Caco-2 (cell line): ENCODE measurements at regions not wholly inside any gene's neighbourhood (a gene's known extent, or its start where the extent isn't known, plus 50 kb on each side); places are given as distances from the start of the nearest gene placed in this dataset.

Source experiments
- BruUV-seq: library from RNA; stranded (reverse); fragments of 400-500 nt; replicated peaks from 2 replicates; lab custom pipeline; 2021; lab: Mats Ljungman, UMichigan
- CTCF ChIA-PET: fragments of 300-600 bp; sonication (Branson Sonifier 250); formaldehyde crosslinking; loops from one replicate; lab custom pipeline; 2022; ENCODE audit warnings: antibody characterized with exemption; lab: Charles Lee
- POLR2A ChIA-PET: fragments of 300-600 bp; sonication (Branson Sonifier 250); formaldehyde crosslinking; loops from one replicate; lab custom pipeline; 2022; ENCODE audit warnings: antibody characterized with exemption; lab: Charles Lee
- DNase-seq, 2 experiments: peaks; one replicate each; pipeline versions ENCODE4 v3.0.0 to v3.0.0-alpha.2; 2020 to 2022
- H3K27me3 ChIP-seq: replicated peaks from 2 replicates; pipeline ENCODE4 v1.6.0; 2011; ENCODE audit warnings: low read length; ENCODE audit not compliant: control insufficient read depth, insufficient read depth
- H3K36me3 ChIP-seq: 2 replicates; pipeline ENCODE4 v1.5.1; 2011; ENCODE audit warnings: low read length; ENCODE audit not compliant: control insufficient read depth, insufficient read depth
- H3K4me1 ChIP-seq: fragments of 250-450 bp; sonication (Bioruptor Pico); 2 replicates; pipeline ENCODE4 v1.5.1; 2020; ENCODE audit warnings: mild to moderate bottlenecking
- H3K4me3 ChIP-seq: 2 replicates; pipeline ENCODE4 v1.5.1; 2011; ENCODE audit warnings: low read depth, mild to moderate bottlenecking, control low read depth, low read length
- H3K9me3 ChIP-seq: fragments of 250-450 bp; sonication (Bioruptor Pico); 2 replicates; pipeline ENCODE4 v1.5.1; 2020; ENCODE audit warnings: mild to moderate bottlenecking, moderate library complexity
- H3K27ac Mint-ChIP-seq: one replicate; pipeline ENCODE4 v1.8.0; 2022; ENCODE audit warnings: mixed read lengths; ENCODE audit not compliant: unreplicated experiment
- H3K27me3 Mint-ChIP-seq: one replicate; pipeline ENCODE4 v1.8.0; 2022; ENCODE audit warnings: mixed read lengths; ENCODE audit not compliant: insufficient read depth, unreplicated experiment
- H3K36me3 Mint-ChIP-seq: one replicate; pipeline ENCODE4 v1.8.0; 2022; ENCODE audit warnings: mild to moderate bottlenecking, mixed read lengths; ENCODE audit not compliant: insufficient read depth, unreplicated experiment
- H3K4me1 Mint-ChIP-seq: one replicate; pipeline ENCODE4 v1.8.0; 2022; ENCODE audit warnings: low read depth, mixed read lengths; ENCODE audit not compliant: unreplicated experiment
- H3K4me3 Mint-ChIP-seq: one replicate; pipeline ENCODE4 v1.8.0; 2022; ENCODE audit warnings: mild to moderate bottlenecking, moderate library complexity, mixed read lengths; ENCODE audit not compliant: unreplicated experiment
- H3K9me3 Mint-ChIP-seq: one replicate; pipeline ENCODE4 v1.8.0; 2022; ENCODE audit warnings: mixed read lengths; ENCODE audit not compliant: unreplicated experiment
- CTCF ChIP-seq, 2 experiments: fragments of 200-600 bp in 1 of 2; IDR thresholded peaks; 1 replicate in 1 of 2; 2 replicates in 1 of 2; pipeline versions ENCODE4 v1.5.1 to v1.8.0; 2011 to 2022; ENCODE audit warnings: antibody characterized with exemption in 1 of 2, control low read depth in 1 of 2, inconsistent platforms in 1 of 2, low read depth in 1 of 2, low read length in 1 of 2, mild to moderate bottlenecking in 1 of 2, moderate library complexity in 1 of 2; ENCODE audit not compliant: insufficient read depth in 1 of 2, severe bottlenecking in 1 of 2, unreplicated experiment in 1 of 2
- intact Hi-C: fragments of 100-400 bp; cut with micrococcal nuclease; formaldehyde crosslinking; loops from one replicate; pipeline ENCODE4 v1.10.0; 2022; ENCODE audit not compliant: unreplicated experiment

GRCh38 chr7:116355424-116355765, 144.1 kb upstream of the CAV2 start:
- Mint-ChIP-seq H3K9me3 (no peaks in the 10 kb centered on the region), H3K27ac (peak overlapping the region; percentile 71), H3K36me3 (no peaks in the 10 kb centered on the region), H3K4me1 (peaks cover 16% of the 10 kb centered on the region), H3K4me3 (peak overlapping the region; percentile 47), H3K27me3 (no peaks in the 10 kb centered on the region)
- Histone ChIP-seq H3K4me3 (no peak overlapping the region), H3K27me3 (no peaks in the 10 kb centered on the region), H3K36me3 (no peaks in the 10 kb centered on the region), H3K4me1 (peaks cover 34% of the 10 kb centered on the region), H3K9me3 (no peaks in the 10 kb centered on the region)
- ChIA-PET POLR2A (no interaction called here), CTCF (no interaction called here)
- intact Hi-C loops = loop anchor here (5.0 kb wide), 1 partner anchor 183 kb away; no protein-coding TSS in a partner anchor
- no peak for DNase-seq
- TF ChIP-seq CTCF (IDR thresholded peaks at IDR 0.05; ENCODE audit: insufficient read depth in 1 of 2, low read depth in 1 of 2, low read length in 1 of 2, severe bottlenecking in 1 of 2, unreplicated experiment in 1 of 2) = no peak
- BruUV-seq = no TSS peak

- Mint-ChIP-seq H3K27ac (no peak overlapping the region), H3K9me3 (no peaks in the 10 kb centered on the region), H3K36me3 (no peaks in the 10 kb centered on the region), H3K4me3 (no peak overlapping the region), H3K27me3 (no peaks in the 10 kb centered on the region), H3K4me1 (peaks cover 16% of the 10 kb centered on the region)
- TF ChIP-seq CTCF (IDR thresholded peaks at IDR 0.05; ENCODE audit: insufficient read depth in 1 of 2, low read depth in 1 of 2, low read length in 1 of 2, severe bottlenecking in 1 of 2, unreplicated experiment in 1 of 2) = no peak
- H3K4me1 ChIP-seq = peaks cover 34% of the 10 kb centered on the region
- BruUV-seq = no TSS peak
- H3K4me3 ChIP-seq = no peak overlapping the region
- CTCF ChIA-PET = no interaction called here
- DNase-seq = no peak
- POLR2A ChIA-PET = interaction anchor here (0.6 kb wide), 1 partner anchor 133 kb away, joined by 4 read pairs; no protein-coding TSS in a partner anchor
- intact Hi-C loops = loop anchor here (5.0 kb wide), 1 partner anchor 184 kb away; no protein-coding TSS in a partner anchor
- no peaks in the 10 kb centered on the region for H3K27me3 ChIP-seq
- H3K36me3 ChIP-seq = no peaks in the 10 kb centered on the region
- H3K9me3 ChIP-seq = no peaks in the 10 kb centered on the region
Measured at GRCh38 chr7:116356333-116356965, 143.1 kb upstream of the CAV2 start.

GRCh38 chr7:116356979-116357378, 142.6 kb upstream of the CAV2 start:
- peaks cover 14% of the 10 kb centered on the region for H3K4me1 Mint-ChIP-seq
- H3K27me3 Mint-ChIP-seq = no peaks in the 10 kb centered on the region
- H3K9me3 Mint-ChIP-seq = no peaks in the 10 kb centered on the region
- no peak overlapping the region for H3K4me3 Mint-ChIP-seq
- H3K27ac Mint-ChIP-seq = no peak overlapping the region
- CTCF ChIA-PET = no interaction called here
- Histone ChIP-seq H3K4me1 (peaks cover 34% of the 10 kb centered on the region), H3K36me3 (no peaks in the 10 kb centered on the region), H3K4me3 (no peak overlapping the region), H3K27me3 (no peaks in the 10 kb centered on the region), H3K9me3 (no peaks in the 10 kb centered on the region)
- intact Hi-C loops = loop anchor here (5.0 kb wide), 1 partner anchor 185 kb away; no protein-coding TSS in a partner anchor
- POLR2A ChIA-PET = interaction anchor here (0.6 kb wide), 1 partner anchor 133 kb away, joined by 4 read pairs; no protein-coding TSS in a partner anchor
- DNase-seq = no peak
- no TSS peak for BruUV-seq
- no peaks in the 10 kb centered on the region for H3K36me3 Mint-ChIP-seq
- no peak for TF ChIP-seq CTCF (IDR thresholded peaks at IDR 0.05; ENCODE audit: insufficient read depth in 1 of 2, low read depth in 1 of 2, low read length in 1 of 2, severe bottlenecking in 1 of 2, unreplicated experiment in 1 of 2)
